Middle frontal gyrus (tissue), 1 donor: ENCODE measurements at regions not wholly inside any gene's neighbourhood (a gene's known extent, or its start where the extent isn't known, plus 50 kb on each side); places are given as distances from the start of the nearest gene placed in this dataset.
"Not testable (repeated sequence)": the region's sequence is repeated elsewhere in the genome, so short reads cannot be mapped to it uniquely, and the experiment has no call there.

Source experiments
- DNase-seq: peaks from one replicate; pipeline ENCODE4 v3.0.0-alpha.2; 2015; ENCODE audit warnings: low spot score; ENCODE audit errors: extremely low spot score

GRCh38 chr9:2354216-2354615 is 267.4 kb upstream of the VLDLR start:
- no peak for DNase-seq

- DNase-seq: no peak
Observed at GRCh38 chr9:2354856-2355696, 266.5 kb upstream of the VLDLR start.

- DNase-seq: no peak
Observed at GRCh38 chr9:2355697-2355983, 265.9 kb upstream of the VLDLR start.

- no peak for DNase-seq
Observed at GRCh38 chr9:2356041-2356790, 265.4 kb upstream of the VLDLR start.

- no peak for DNase-seq
Observed at GRCh38 chr9:2359891-2360471, 261.6 kb upstream of the VLDLR start.

- no peak for DNase-seq
Observed at GRCh38 chr9:2362150-2362549, 259.4 kb upstream of the VLDLR start.

- DNase-seq: no peak
Observed at GRCh38 chr9:2363138-2363745, 258.3 kb upstream of the VLDLR start.

GRCh38 chr9:2363781-2364180 is 257.8 kb upstream of the VLDLR start:
- no peak for DNase-seq

- no peak for DNase-seq
Observed at GRCh38 chr9:2367970-2368369, 253.6 kb upstream of the VLDLR start.

- no peak for DNase-seq
Observed at GRCh38 chr9:2373648-2374047, 247.9 kb upstream of the VLDLR start.

- DNase-seq: no peak
Observed at GRCh38 chr9:2375114-2375513, 246.5 kb upstream of the VLDLR start.

- DNase-seq: no peak
Observed at GRCh38 chr9:2377117-2377516, 244.5 kb upstream of the VLDLR start.

GRCh38 chr9:2377834-2378233 is 243.8 kb upstream of the VLDLR start:
- DNase-seq: no peak

GRCh38 chr9:2378266-2378665 is 243.3 kb upstream of the VLDLR start:
- no peak for DNase-seq

GRCh38 chr9:2378816-2379215 is 242.8 kb upstream of the VLDLR start:
- no peak for DNase-seq

GRCh38 chr9:2384741-2385140 is 236.8 kb upstream of the VLDLR start:
- no peak for DNase-seq

- DNase-seq: no peak
Observed at GRCh38 chr9:2385746-2386145, 235.8 kb upstream of the VLDLR start.

GRCh38 chr9:2386566-2386965 is 235.0 kb upstream of the VLDLR start:
- no peak for DNase-seq

- DNase-seq: no peak
Observed at GRCh38 chr9:2387166-2387565, 234.4 kb upstream of the VLDLR start.

- no peak for DNase-seq
Observed at GRCh38 chr9:2389404-2389803, 232.2 kb upstream of the VLDLR start.

GRCh38 chr9:2390028-2390427 is 231.6 kb upstream of the VLDLR start:
- DNase-seq: no peak

- DNase-seq: not testable (repeated sequence)
Observed at GRCh38 chr9:2391509-2392132, 230.0 kb upstream of the VLDLR start.
